Heart left ventricle (tissue), 16 donors: ENCODE measurements at regions not wholly inside any gene's neighbourhood (a gene's known extent, or its start where the extent isn't known, plus 50 kb on each side); places are given as distances from the start of the nearest gene placed in this dataset.

Experiments used
- ATAC-seq, 4 donors: fragments of 200-7000 bp; cut with Tn5 transposase; one replicate each; pipeline ENCODE4 v1.9.1; 2020 to 2022; ENCODE audit warnings: moderate library complexity in 4 of 4, mild to moderate bottlenecking in 3 of 4, moderate number of reproducible peaks in 1 of 4
- DNase-seq, 5 donors: peaks; one replicate each; pipeline ENCODE4 v3.0.0-alpha.2; 2020
- H3K27ac ChIP-seq, 12 donors: fragments of 200-600 bp; sonication (generic) in 4 of 12; one replicate each; pipeline versions ENCODE4 v1.5.0 to v1.8.0; 2016 to 2022; ENCODE audit warnings: mild to moderate bottlenecking in 2 of 12
- H3K27me3 ChIP-seq, 9 donors: fragments of 200-600 bp; sonication (generic) in 2 of 9; one replicate each; pipeline versions ENCODE4 v1.5.1 to v1.8.0; 2016 to 2022; ENCODE audit warnings: mild to moderate bottlenecking in 3 of 9
- H3K36me3 ChIP-seq, 9 donors: fragments of 200-600 bp; sonication (generic) in 2 of 9; one replicate each; pipeline versions ENCODE4 v1.5.0 to v1.8.0; 2018 to 2022; ENCODE audit warnings: mild to moderate bottlenecking in 2 of 9
- H3K4me1 ChIP-seq, 12 donors: fragments of 200-600 bp; sonication (generic) in 4 of 12; one replicate each; pipeline versions ENCODE4 v1.5.0 to v1.8.0; 2016 to 2022; ENCODE audit warnings: mild to moderate bottlenecking in 3 of 12
- H3K4me3 ChIP-seq, 12 donors: fragments of 200-600 bp; sonication (generic) in 4 of 12; one replicate each; pipeline versions ENCODE4 v1.5.0 to v1.8.0; 2017 to 2022; ENCODE audit warnings: mild to moderate bottlenecking in 9 of 12, moderate library complexity in 4 of 12
- H3K9me3 ChIP-seq, 12 donors: fragments of 200-600 bp; sonication (generic) in 4 of 12; one replicate each; pipeline versions ENCODE4 v1.5.0 to v1.8.0; 2016 to 2022; ENCODE audit warnings: mild to moderate bottlenecking in 1 of 12
- CTCF ChIP-seq, 12 donors: fragments of 200-600 bp; sonication (generic) in 4 of 12; IDR thresholded peaks; one replicate each; pipeline versions ENCODE4 v1.5.0 to v1.8.0; 2018 to 2022; ENCODE audit warnings: antibody characterized with exemption in 12 of 12, mild to moderate bottlenecking in 5 of 12
- POLR2A ChIP-seq, 2 donors: fragments of 450-650 bp; IDR thresholded peaks; one replicate each; pipeline ENCODE4 v1.6.1; 2017; ENCODE audit warnings: antibody characterized with exemption in 2 of 2, mild to moderate bottlenecking in 2 of 2, moderate library complexity in 2 of 2
- WGBS, 4 donors: extraction: QIAGEN DNeasy Blood & Tissue Kit in 2 of 4; methylation state at CpG; one replicate each; pipeline versions ENCODE4 v1.1.5 to v1.1.7; 2013 to 2018; 5-methylcytosine and 5-hydroxymethylcytosine counted together
- intact Hi-C, 10 donors: fragments of 100-400 bp; cut with DNase I; formaldehyde crosslinking; loops; one replicate each; pipeline versions ENCODE4 v1.11.1 to v1.14.2; 2022
- donor health status: ischemic (EF 13 %, LVEDD 7.1; RV severe dilation, severe dysfunction).
- donor health status: healthy with polysubstance abuse.
- donor health status: DM: no; HTN: yes; CAD: no.
- donor health status: DM: no; HTN: no; CAD: no.
- donor health status: ischemic (EF 25% LVEDD 6.9; RV normal size, moderate dysfunction).
- donor health status: ischemic (EF 25% LVEDD 5.7; RV mildly dilated, moderate dysfunction).
- donor health status: healthy.
- donor health status: DM: yes; HTN: yes; CAD: no.
- donor health status: ischemic (EF 35%, LVEDD 5.7; RV mildly dilated, moderate dysfunction).
- donor health status: nonischemic (EF 11% LVEDD 7.7; RV severe dilation, severe dysfunction).
- donor health status: DM: yes; HTN: yes; CAD: no.
- donor health status: PGD.
- donor health status: ischemic (EF 29% LVEDD 5.4; RV normal size, mild dysfunction).
- donor health status: nonischemic (EF 23%, LVEDD 6.1; RV moderate dilation, normal function).

GRCh38 chr13:86155756-86156155 is 356.5 kb upstream of the SLITRK6 start:
- WGBS, 4 donors, result 82 to 93% (median 86%) methylated on average over 3 of the region's 3 CpGs
- no peak for TF ChIP-seq POLR2A (IDR thresholded peaks at IDR 0.05)
- TF ChIP-seq CTCF (IDR thresholded peaks at IDR 0.05), result no peak

GRCh38 chr13:86142080-86142479 is 342.9 kb upstream of the SLITRK6 start:
- 76 to 82% (median 82%) methylated on average over 4 of the region's 4 CpGs for WGBS, 4 donors

More at GRCh38 chr13:86155756-86156155, 356.5 kb upstream of the SLITRK6 start:
- no peaks in the 10 kb centered on the region for H3K27me3 ChIP-seq
- H3K27ac ChIP-seq, result no peak overlapping the region
- intact Hi-C loops, result no loop called here
- no peak overlapping the region for H3K4me3 ChIP-seq
- DNase-seq (no peak), ATAC-seq (no peak)
- H3K9me3 ChIP-seq, result peaks cover 0 to 4% (median 0%) of the 10 kb centered on the region in 12 donors
- no peaks in the 10 kb centered on the region for H3K4me1 ChIP-seq
- no peaks in the 10 kb centered on the region for H3K36me3 ChIP-seq

GRCh38 chr13:86135856-86136255 is 336.6 kb upstream of the SLITRK6 start:
- H3K4me3 ChIP-seq, result no peak overlapping the region
- H3K27me3 ChIP-seq, result no peaks in the 10 kb centered on the region
- intact Hi-C loops, result no loop called here
- TF ChIP-seq POLR2A (IDR thresholded peaks at IDR 0.05) (no peak), CTCF (IDR thresholded peaks at IDR 0.05) (no peak)
- H3K27ac ChIP-seq, result no peak overlapping the region
- peaks cover 0 to 12% (median 0%) of the 10 kb centered on the region in 12 donors for H3K9me3 ChIP-seq
- no peaks in the 10 kb centered on the region for H3K4me1 ChIP-seq
- no peak for ATAC-seq
- no peaks in the 10 kb centered on the region for H3K36me3 ChIP-seq
- DNase-seq, result no peak

More at GRCh38 chr13:86142080-86142479, 342.9 kb upstream of the SLITRK6 start:
- Histone ChIP-seq H3K27me3 (no peaks in the 10 kb centered on the region), H3K9me3 (peaks cover 0 to 7% (median 0%) of the 10 kb centered on the region in 12 donors), H3K36me3 (no peaks in the 10 kb centered on the region), H3K4me3 (no peak overlapping the region), H3K4me1 (no peaks in the 10 kb centered on the region), H3K27ac (no peak overlapping the region)
- intact Hi-C loops, result no loop called here
- ATAC-seq, result no peak
- DNase-seq, result no peak
- no peak for TF ChIP-seq CTCF (IDR thresholded peaks at IDR 0.05)
- no peak for TF ChIP-seq POLR2A (IDR thresholded peaks at IDR 0.05)

- intact Hi-C loops, result no loop called here
- DNase-seq (no peak), ATAC-seq (no peak)
- H3K4me3 ChIP-seq, result no peak overlapping the region
- H3K27ac ChIP-seq, result no peak overlapping the region
- no peaks in the 10 kb centered on the region for H3K36me3 ChIP-seq
- no peaks in the 10 kb centered on the region for H3K27me3 ChIP-seq
- 66 to 77% (median 74%) methylated on average over 3 of the region's 3 CpGs for WGBS, 4 donors
- TF ChIP-seq POLR2A (IDR thresholded peaks at IDR 0.05) (no peak), CTCF (IDR thresholded peaks at IDR 0.05) (no peak)
- no peaks in the 10 kb centered on the region for H3K4me1 ChIP-seq
- peaks cover 0 to 4% (median 0%) of the 10 kb centered on the region in 12 donors for H3K9me3 ChIP-seq
Measured at GRCh38 chr13:86121881-86122280, 322.7 kb upstream of the SLITRK6 start.
